SK-N-SH (cell line): ENCODE measurements at regions not wholly inside any gene's neighbourhood (a gene's known extent, or its start where the extent isn't known, plus 50 kb on each side); places are given as distances from the start of the nearest gene placed in this dataset.

ENCODE experiments used
- CHD2 ChIP-seq: fragments of 150-350 bp; IDR thresholded peaks from 2 replicates; pipeline ENCODE4 v1.6.1; 2018; ENCODE audit warnings: low read length; ENCODE audit not compliant: partially characterized antibody
- EP300 ChIP-seq, 2 experiments: IDR thresholded peaks; 2 replicates each; pipeline versions ENCODE4 v1.4.0 to v1.6.1; 2012; ENCODE audit warnings: borderline replicate concordance in 1 of 2, low read depth in 1 of 2, low read length in 1 of 2
- EZH2phosphoT487 ChIP-seq: fragments of 200-600 bp; sonication (generic); IDR thresholded peaks from 2 replicates; pipeline ENCODE4 v1.6.1; 2017; ENCODE audit warnings: low read depth, mixed run types, mild to moderate bottlenecking, antibody characterized with exemption, moderate library complexity, borderline replicate concordance
- MEF2A ChIP-seq: IDR thresholded peaks from 2 replicates; pipeline ENCODE4 v1.4.0; 2012; ENCODE audit warnings: low read depth, borderline replicate concordance
- NFIC ChIP-seq: IDR thresholded peaks from 2 replicates; pipeline ENCODE4 v1.4.0; 2012; ENCODE audit warnings: borderline replicate concordance
- POLR2AphosphoS5 ChIP-seq: IDR thresholded peaks from 2 replicates; pipeline ENCODE4 v1.6.1; 2012; ENCODE audit warnings: low read depth, low read length
- RCOR1 ChIP-seq: fragments of 150-350 bp; IDR thresholded peaks from 2 replicates; pipeline ENCODE4 v1.6.1; 2017; ENCODE audit warnings: antibody characterized with exemption, low read length
- USF1 ChIP-seq: IDR thresholded peaks from 2 replicates; pipeline ENCODE4 v1.4.0; 2012; ENCODE audit warnings: low read depth, borderline replicate concordance
- YY1 ChIP-seq: IDR thresholded peaks from 2 replicates; pipeline ENCODE4 v1.4.0; 2012; ENCODE audit warnings: low read depth, mild to moderate bottlenecking
- ZBTB33 ChIP-seq: IDR thresholded peaks from 2 replicates; pipeline ENCODE4 v1.4.0; 2012; ENCODE audit warnings: low read depth, borderline replicate concordance
- TF ChIP-seq, protein P1 (sequence below): fragments of 150-350 bp; IDR thresholded peaks from 2 replicates; pipeline ENCODE4 v1.6.1; 2017; ENCODE audit warnings: antibody characterized with exemption, low read length, low read depth, borderline replicate concordance
- TF ChIP-seq, protein P2 (sequence below): fragments of 200-600 bp; sonication (generic); IDR thresholded peaks from 2 replicates; pipeline ENCODE4 v1.6.1; 2017; ENCODE audit warnings: antibody characterized with exemption, mild to moderate bottlenecking, moderate library complexity

- TF ChIP-seq, protein P1, sequence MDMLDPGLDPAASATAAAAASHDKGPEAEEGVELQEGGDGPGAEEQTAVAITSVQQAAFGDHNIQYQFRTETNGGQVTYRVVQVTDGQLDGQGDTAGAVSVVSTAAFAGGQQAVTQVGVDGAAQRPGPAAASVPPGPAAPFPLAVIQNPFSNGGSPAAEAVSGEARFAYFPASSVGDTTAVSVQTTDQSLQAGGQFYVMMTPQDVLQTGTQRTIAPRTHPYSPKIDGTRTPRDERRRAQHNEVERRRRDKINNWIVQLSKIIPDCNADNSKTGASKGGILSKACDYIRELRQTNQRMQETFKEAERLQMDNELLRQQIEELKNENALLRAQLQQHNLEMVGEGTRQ: no peak
- TF ChIP-seq EP300 (IDR thresholded peaks at IDR 0.05; ENCODE audit: borderline replicate concordance in 1 of 2, low read depth in 1 of 2, low read length in 1 of 2) (no peak), EZH2phosphoT487 (no peak), RCOR1 (no peak), USF1 (no peak), POLR2AphosphoS5 (no peak), NFIC (no peak), ZBTB33 (no peak), CHD2 (no peak), MEF2A (no peak), YY1 (no peak)
- TF ChIP-seq, protein P2, sequence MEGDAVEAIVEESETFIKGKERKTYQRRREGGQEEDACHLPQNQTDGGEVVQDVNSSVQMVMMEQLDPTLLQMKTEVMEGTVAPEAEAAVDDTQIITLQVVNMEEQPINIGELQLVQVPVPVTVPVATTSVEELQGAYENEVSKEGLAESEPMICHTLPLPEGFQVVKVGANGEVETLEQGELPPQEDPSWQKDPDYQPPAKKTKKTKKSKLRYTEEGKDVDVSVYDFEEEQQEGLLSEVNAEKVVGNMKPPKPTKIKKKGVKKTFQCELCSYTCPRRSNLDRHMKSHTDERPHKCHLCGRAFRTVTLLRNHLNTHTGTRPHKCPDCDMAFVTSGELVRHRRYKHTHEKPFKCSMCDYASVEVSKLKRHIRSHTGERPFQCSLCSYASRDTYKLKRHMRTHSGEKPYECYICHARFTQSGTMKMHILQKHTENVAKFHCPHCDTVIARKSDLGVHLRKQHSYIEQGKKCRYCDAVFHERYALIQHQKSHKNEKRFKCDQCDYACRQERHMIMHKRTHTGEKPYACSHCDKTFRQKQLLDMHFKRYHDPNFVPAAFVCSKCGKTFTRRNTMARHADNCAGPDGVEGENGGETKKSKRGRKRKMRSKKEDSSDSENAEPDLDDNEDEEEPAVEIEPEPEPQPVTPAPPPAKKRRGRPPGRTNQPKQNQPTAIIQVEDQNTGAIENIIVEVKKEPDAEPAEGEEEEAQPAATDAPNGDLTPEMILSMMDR: no peak
These were observed 2693.1 kb downstream of the ARAP2 start for GRCh38 chr4:33551244-33551643.
